ENCODE measurements at regions not wholly inside any gene's neighbourhood (a gene's known extent, or its start where the extent isn't known, plus 50 kb on each side); places are given as distances from the start of the nearest gene placed in this dataset.
"Not testable (repeated sequence)": the region's sequence is repeated elsewhere in the genome, so short reads cannot be mapped to it uniquely, and the experiment has no call there.

GRCh38 chr3:155995525-155996370, 124.6 kb upstream of the KCNAB1 start:
- TF ChIP-seq, protein P1, sequence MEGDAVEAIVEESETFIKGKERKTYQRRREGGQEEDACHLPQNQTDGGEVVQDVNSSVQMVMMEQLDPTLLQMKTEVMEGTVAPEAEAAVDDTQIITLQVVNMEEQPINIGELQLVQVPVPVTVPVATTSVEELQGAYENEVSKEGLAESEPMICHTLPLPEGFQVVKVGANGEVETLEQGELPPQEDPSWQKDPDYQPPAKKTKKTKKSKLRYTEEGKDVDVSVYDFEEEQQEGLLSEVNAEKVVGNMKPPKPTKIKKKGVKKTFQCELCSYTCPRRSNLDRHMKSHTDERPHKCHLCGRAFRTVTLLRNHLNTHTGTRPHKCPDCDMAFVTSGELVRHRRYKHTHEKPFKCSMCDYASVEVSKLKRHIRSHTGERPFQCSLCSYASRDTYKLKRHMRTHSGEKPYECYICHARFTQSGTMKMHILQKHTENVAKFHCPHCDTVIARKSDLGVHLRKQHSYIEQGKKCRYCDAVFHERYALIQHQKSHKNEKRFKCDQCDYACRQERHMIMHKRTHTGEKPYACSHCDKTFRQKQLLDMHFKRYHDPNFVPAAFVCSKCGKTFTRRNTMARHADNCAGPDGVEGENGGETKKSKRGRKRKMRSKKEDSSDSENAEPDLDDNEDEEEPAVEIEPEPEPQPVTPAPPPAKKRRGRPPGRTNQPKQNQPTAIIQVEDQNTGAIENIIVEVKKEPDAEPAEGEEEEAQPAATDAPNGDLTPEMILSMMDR (conservative IDR thresholded peaks at IDR 0.05), result peak; percentile 83
- TF ChIP-seq ZFX (IDR thresholded peaks at IDR 0.05), result no peak
- no peak overlapping the region for H3K27ac ChIP-seq

GRCh38 chr3:155996882-155997281, 123.5 kb upstream of the KCNAB1 start:
- H3K27ac ChIP-seq, result no peak overlapping the region
- TF ChIP-seq ZFX (IDR thresholded peaks at IDR 0.05), result no peak
- TF ChIP-seq, protein P1 (conservative IDR thresholded peaks at IDR 0.05), result no peak

GRCh38 chr3:155998173-155998572, 122.2 kb upstream of the KCNAB1 start:
- not testable (repeated sequence) for H3K27ac ChIP-seq

- TF ChIP-seq ZFX (IDR thresholded peaks at IDR 0.05), result no peak
- TF ChIP-seq, protein P1 (conservative IDR thresholded peaks at IDR 0.05), result no peak
- H3K27ac ChIP-seq, result no peak overlapping the region
Observed at GRCh38 chr3:156005736-156006135, 114.6 kb upstream of the KCNAB1 start.

DNA sequence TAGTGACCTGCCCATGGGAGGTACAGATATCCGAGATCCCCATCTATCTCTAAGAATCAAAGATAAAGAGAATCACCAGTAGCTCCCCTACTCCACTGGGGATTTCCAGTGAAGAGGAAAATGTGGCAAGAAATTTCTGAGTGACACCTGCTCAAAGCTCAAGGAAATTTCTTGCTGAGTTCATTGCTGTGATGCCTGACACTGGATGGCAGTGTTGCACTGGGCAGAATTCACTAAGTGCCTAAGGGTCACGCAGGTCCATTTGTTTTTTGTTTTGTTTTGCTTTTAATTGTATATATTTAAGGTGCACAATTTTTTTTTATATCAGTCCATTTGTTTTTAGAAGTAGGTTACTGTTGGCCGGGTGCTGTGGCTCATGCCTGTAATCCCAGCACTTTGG, 109.5 kb upstream of the KCNAB1 start:
- no peak for TF ChIP-seq ZFX (IDR thresholded peaks at IDR 0.05)
- TF ChIP-seq, protein P1 (conservative IDR thresholded peaks at IDR 0.05), result peak; percentile 79
- H3K27ac ChIP-seq, result no peak overlapping the region

DNA sequence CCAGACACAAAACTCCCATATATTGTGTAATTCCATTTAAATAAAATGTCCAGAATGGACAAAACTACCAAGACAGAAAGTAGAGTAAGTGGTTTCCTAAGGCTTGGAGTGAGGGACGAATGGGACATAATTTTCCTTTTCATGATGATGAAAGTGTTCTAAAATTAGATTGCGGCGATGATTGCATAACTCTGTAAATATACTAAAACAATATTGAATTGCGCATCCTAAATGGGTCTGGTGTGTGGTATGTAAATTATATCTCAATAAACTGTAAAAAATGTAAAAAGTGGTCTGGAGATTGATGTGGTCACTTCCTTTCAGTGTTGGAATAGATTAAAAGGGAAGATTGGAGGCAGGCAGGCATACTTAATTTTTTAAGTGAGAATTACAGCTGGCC, 105.9 kb upstream of the KCNAB1 start:
- TF ChIP-seq, protein P1 (conservative IDR thresholded peaks at IDR 0.05), result no peak
- no peak for TF ChIP-seq ZFX (IDR thresholded peaks at IDR 0.05)
- H3K27ac ChIP-seq, result no peak overlapping the region

- no peak overlapping the region for H3K27ac ChIP-seq
- TF ChIP-seq, protein P1 (conservative IDR thresholded peaks at IDR 0.05), result no peak
- no peak for TF ChIP-seq ZFX (IDR thresholded peaks at IDR 0.05)
Observed at GRCh38 chr3:156016902-156017301, 103.5 kb upstream of the KCNAB1 start.

All from C4-2B (cell line).